CD4-positive, alpha-beta T cell treated with Interleukin-4 for 1 hour (primary cell): ENCODE measurements at regions not wholly inside any gene's neighbourhood (a gene's known extent, or its start where the extent isn't known, plus 50 kb on each side); places are given as distances from the start of the nearest gene placed in this dataset.
"Not testable (repeated sequence)": the region's sequence is repeated elsewhere in the genome, so short reads cannot be mapped to it uniquely, and the experiment has no call there.

Experiments
- DNase-seq, 2 donors: peaks; one replicate each; pipeline ENCODE4 v3.0.0-alpha.2; 2020 to 2022

DNA sequence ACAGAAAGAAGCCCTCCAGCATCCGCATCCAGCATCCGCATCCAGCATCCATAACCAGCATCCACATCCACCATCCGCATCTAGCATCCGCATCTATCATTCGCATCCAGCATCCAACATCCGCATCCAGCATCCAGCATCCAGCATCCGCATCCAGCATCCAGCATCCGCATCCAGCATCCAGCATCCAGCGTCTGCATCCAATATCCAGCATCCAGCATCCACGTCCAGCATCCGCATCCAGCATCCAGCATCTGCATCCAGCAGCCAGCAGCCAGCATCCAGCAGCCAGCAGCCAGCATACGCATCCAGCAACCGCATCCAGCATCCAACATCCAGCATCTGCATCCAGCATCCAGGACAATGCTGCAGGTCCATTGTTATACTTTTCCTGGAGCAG lies 671.0 kb upstream of the C16orf82 start:
- DNase-seq, result no peak

GRCh38 chr16:26396511-26397235 lies 670.1 kb upstream of the C16orf82 start:
- no peak for DNase-seq

- no peak for DNase-seq
Observed at GRCh38 chr16:26413780-26414179, 652.9 kb upstream of the C16orf82 start.

DNA sequence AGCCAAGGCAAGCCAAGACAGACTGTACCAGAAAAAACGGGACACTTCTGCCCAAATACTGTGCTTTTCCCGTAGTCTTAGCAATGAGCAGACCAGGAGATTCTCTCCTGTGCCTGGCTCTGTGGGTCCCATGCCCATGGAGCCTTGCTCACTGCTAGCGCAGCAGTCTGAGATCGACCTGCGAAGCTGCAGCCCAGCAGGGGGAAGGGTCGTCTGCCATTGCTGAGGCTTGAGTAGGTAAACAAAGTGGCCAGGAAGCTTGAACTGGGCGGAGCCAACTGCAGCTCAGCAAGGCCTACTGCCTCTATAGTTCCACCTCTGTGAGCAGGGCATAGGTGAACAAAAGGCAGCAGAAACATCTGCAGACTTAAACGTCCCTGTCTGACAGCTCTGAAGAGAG lies 647.3 kb upstream of the C16orf82 start:
- DNase-seq, result not testable (repeated sequence)

- DNase-seq, result no peak
Observed at GRCh38 chr16:26430618-26431017, 636.1 kb upstream of the C16orf82 start.

GRCh38 chr16:26433807-26434206 lies 632.9 kb upstream of the C16orf82 start:
- no peak for DNase-seq

DNA sequence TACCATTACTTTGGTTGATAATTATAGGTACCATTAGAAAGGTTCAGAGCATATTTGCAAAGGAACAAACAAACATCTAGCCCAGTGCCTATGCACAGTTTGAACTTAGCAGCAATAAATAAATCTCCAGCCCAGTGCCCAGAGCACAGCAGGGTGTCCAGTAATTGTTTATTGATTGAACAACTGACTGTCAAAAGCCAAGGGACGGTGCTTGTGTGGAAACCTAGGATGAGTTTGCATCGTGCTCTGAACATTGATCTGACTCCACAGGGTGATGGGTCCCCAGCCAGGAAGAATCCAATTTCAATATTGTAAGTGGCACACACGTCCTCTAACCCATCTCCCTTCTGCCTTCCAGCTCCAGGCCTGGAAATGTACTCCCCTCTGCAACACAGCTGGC lies 625.5 kb upstream of the C16orf82 start:
- no peak for DNase-seq

DNA sequence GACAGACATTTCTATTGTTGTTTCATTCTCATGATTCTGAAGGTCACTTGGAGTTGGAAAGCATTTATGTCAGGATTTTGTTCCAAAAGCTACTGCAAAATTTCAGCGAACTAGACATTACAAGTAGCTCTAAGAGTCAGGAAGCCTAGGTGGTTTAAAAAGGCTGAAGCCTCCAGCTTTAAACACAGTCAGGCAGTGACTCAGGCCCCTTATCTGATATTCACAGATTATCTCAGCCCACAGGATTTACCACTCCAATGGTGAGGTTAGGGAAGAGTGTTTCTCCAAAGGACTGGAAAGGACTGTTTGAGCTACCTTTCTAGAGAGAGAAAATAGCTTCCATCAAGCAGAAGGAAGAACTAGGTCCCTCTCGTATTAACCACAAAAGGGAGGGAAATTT lies 624.4 kb upstream of the C16orf82 start:
- DNase-seq, result no peak

DNA sequence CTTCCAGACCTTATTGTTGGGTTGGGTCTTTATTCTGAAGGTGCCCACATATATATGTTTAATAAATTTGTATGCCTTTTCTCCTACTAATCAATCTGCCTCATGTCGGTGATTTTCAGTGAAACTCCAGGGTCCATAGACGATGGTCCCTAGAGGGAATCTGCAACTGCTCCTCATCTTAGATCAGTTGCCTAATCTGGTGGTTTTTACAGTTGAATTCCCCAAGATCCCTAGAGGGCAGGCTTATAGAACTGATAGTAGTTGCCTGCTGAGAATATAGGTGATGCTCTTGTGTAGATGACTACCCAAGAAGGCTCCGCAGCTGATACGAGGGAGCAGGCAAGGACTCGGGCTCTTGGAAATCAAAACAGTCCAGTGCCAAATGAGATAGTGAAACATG lies 619.2 kb upstream of the C16orf82 start:
- DNase-seq, result no peak

DNA sequence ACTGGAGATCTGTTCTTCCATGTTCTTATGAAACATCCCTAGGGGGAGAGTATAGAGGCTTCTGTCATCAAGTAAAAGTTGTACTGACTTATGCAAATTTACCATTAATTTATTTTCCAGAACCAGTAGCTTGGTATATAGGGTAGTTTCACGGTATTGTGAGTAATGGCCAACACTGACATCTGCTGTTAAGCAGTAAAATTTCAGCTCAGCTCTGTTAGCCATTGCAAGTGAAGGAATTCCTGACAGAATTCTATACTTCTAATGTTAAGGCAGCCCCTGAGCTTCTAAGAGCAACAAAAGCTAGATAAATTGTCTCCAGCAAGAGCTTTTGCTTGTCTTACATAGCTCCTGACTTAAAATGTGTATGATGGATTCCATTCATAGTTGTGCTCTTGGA lies 613.5 kb upstream of the C16orf82 start:
- DNase-seq, result no peak

- DNase-seq, result no peak
Observed at GRCh38 chr16:26454102-26454501, 612.6 kb upstream of the C16orf82 start.

GRCh38 chr16:26456074-26456473 lies 610.7 kb upstream of the C16orf82 start:
- no peak for DNase-seq

DNA sequence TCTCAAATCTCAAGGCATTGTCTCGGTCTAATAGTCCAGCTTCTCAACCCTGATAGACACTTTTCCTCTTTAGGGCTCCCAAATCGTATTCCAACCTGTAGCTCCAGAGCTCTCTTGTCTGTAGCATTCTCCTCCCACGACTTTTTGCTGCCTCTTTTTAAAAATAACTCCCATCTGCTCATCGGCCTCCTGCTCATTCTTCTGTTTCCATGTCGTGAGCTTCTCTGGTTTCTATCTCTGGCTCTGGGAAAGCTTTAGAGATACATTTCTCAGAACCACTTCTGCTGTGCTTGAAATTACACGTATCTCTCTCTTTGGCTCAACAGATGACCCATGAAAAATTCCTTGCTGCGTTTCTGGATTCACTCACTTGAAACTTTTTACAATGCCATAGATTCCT lies 609.6 kb upstream of the C16orf82 start:
- no peak for DNase-seq

GRCh38 chr16:26457882-26458281 lies 608.8 kb upstream of the C16orf82 start:
- DNase-seq, result no peak

GRCh38 chr16:26464576-26465266 lies 602.0 kb upstream of the C16orf82 start:
- no peak for DNase-seq

DNA sequence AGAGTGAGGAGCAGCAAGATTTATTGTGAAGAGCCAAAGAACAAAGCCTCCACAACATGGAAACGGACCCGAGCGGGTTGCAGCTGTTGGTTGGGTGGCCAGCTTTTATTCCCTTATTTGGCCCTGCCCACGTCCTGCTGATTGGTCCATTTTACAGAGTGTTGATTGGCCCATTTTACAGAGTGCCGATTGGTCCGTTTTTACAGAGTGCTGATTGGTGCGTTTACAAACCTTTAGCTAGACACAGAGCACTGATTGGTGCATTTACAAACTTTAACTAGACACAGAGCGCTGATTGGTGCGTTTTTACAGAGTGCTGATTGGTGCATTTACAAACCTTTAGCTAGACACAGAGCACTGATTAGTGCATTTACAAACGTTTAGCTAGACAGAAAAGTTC lies 592.3 kb upstream of the C16orf82 start:
- not testable (repeated sequence) for DNase-seq

DNA sequence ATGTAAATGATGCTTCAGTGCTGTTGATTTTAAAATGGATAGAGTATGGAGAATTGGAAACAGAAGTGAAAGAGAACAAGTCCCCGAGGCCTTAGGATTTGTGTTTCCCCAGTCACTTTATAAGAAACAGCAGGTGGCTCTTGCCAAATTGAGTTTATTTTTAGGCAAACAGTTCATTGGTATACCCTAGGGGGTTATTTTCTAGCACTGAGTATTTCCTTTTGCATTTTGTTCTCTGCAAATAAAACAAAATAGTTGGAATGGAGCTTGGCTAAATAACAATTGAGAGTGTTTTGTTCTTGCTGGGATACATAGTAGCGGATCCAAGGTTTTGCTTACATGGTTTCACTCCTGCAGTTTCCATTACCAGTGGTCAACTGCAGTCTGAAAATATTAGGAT lies 591.1 kb upstream of the C16orf82 start:
- no peak for DNase-seq

DNA sequence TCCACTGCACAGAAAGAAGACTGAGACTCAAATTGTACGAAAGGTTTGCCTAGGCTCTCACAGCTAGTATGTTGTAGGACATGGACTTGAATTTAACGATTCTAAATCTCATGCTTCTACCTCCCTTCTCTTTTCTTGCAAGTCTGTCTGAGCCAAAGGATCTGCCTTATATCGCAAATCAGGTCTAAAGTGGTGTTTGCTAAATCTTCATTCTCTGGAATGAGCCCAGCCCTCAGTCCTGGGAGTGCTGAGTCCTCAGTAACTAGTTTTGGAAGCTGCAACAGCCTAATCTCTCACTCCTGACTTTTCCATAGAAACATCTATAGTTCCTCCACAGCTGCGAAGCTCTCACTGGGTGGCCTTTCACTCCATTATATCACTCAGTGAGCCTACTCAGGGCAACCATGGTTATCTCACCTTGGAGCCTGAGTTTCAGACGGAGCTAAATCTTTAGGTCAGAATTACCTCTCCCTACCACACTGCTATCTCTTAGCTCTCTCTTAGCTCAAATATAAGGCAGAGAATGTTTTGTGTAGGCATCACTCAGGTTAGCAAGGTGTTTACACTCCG lies 575.5 kb upstream of the C16orf82 start:
- DNase-seq, result no peak

DNA sequence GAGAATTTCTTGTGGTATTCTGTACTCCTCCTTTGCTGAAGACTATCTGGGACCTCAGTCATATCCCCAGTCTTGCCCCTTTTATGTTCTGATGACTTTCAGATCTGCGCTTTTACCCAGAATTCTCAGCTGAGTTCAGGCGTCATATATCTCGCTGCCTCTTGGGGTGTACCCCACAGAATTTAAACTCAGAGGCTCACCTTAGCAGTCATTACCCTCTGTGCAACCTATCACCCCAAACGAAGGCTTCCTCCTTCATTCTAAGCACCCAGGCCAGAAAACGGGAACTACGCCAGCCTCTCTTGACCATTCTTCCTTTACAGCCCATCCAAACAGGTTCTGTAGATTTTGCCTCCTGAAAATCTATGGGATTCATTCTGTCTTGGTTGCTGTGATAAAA lies 574.8 kb upstream of the C16orf82 start:
- DNase-seq, result no peak

DNA sequence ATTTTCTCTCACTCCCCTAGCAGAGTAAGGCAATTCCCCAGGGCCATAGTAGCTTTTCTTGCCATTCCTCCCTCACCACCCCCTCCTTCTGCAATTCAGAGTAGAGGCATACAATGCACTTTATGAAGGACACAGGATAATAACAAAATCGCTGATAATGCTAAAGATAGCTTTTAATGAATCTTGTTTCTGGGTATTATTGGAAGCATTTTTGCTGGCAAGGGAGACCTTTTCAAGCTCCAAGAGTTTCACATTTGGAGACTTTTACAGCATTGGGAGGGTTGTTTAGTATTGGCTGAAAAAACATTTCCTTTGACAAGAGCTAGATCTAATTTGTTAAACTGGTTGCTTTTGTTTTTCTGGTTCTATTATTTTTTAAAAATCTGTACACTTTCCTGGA lies 573.0 kb upstream of the C16orf82 start:
- DNase-seq, result no peak

DNA sequence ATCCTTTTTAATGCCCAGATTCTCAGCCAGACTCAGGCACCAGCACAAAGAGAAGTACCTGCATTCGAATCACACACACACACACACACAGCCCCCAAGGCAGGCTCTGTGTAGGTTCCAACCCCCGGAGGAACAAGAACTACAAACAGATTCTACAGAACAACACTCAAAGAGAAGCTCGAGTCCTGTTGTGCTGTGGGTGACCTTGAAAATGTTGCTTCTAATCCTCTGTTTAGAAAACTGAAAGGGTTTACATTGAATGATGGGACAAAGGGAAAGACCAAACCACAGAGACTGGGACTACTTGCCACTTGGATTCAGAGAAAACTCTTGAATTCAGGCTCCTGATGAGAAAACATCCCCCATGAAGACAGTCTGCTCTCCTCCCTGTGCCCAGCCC lies 568.8 kb upstream of the C16orf82 start:
- no peak for DNase-seq

GRCh38 chr16:26500326-26500725 lies 566.4 kb upstream of the C16orf82 start:
- DNase-seq, result no peak

DNA sequence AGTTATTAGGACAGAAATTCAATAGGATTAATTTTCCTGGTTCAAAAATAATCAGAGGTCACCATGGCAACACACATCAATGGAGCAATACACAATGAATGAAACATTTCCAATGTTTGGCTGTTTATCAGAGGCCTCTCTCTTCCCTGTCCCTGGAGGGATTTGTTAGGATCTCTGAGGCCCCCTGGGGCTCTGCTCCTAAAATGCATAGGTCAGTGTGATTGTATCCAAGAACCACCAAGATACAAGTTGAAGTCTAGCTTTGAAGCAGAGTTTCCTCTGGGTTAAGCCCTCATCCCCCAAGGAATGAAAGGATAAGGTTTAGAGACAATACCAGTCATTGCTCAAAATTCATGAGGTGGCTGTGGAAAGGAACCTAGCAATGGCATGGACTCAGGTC lies 561.2 kb upstream of the C16orf82 start:
- DNase-seq, result no peak

DNA sequence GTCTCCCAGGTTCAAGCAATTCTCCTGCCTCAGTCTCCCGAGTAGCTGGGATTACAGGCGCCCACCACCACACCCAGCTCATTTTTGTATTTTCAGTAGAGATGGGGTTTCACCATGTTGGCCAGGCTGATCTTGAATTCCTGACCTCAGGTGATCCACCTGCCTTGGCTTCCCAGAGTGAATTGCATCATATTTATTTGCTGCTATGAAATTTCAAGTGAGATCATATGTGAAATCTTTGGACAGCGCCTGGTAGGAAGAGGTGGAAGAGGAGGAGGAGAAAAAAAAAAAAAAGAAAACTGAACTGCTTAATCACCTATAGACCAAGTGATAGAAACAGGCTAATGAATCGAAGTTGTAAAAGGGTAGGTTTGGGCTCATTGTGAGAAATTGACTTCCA lies 557.8 kb upstream of the C16orf82 start:
- DNase-seq, result not testable (repeated sequence)
